H9 (cell line): ENCODE measurements at regions not wholly inside any gene's neighbourhood (a gene's known extent, or its start where the extent isn't known, plus 50 kb on each side); places are given as distances from the start of the nearest gene placed in this dataset.
A peak's percentile ranks its signal among the peaks of the same experiment; 100 is the strongest.

Source experiments
- DNase-seq: peaks from one replicate; pipeline ENCODE4 v3.0.0-alpha.2; 2017
- H2AFZ ChIP-seq: one replicate; pipeline ENCODE4 v1.6.1; 2013; ENCODE audit warnings: mild to moderate bottlenecking, low read length, control low read depth, moderate library complexity
- H2AK5ac ChIP-seq: 2 replicates; pipeline ENCODE4 v1.6.1; 2013; ENCODE audit warnings: low read length, control low read depth, mixed read lengths; ENCODE audit not compliant: insufficient read length
- H2BK120ac ChIP-seq: one replicate; pipeline ENCODE4 v1.6.1; 2013; ENCODE audit warnings: low read depth, mild to moderate bottlenecking, low read length, control low read depth, inconsistent platforms; ENCODE audit not compliant: poor library complexity, severe bottlenecking
- H2BK12ac ChIP-seq: 2 replicates; pipeline ENCODE4 v1.6.1; 2013; ENCODE audit warnings: low read length, control low read depth, mixed read lengths, low read depth; ENCODE audit not compliant: insufficient read length
- H2BK15ac ChIP-seq: 2 replicates; pipeline ENCODE4 v1.6.1; 2013; ENCODE audit warnings: low read depth, low read length, control low read depth
- H2BK20ac ChIP-seq: one replicate; pipeline ENCODE4 v1.6.1; 2013; ENCODE audit warnings: low read depth, mild to moderate bottlenecking, low read length, control low read depth, inconsistent platforms; ENCODE audit not compliant: poor library complexity, severe bottlenecking
- H2BK5ac ChIP-seq: 2 replicates; pipeline ENCODE4 v1.6.1; 2013; ENCODE audit warnings: low read length, control low read depth, mixed read lengths; ENCODE audit not compliant: insufficient read length
- H3K14ac ChIP-seq: 2 replicates; pipeline ENCODE4 v1.6.1; 2013; ENCODE audit warnings: low read length, control low read depth; ENCODE audit not compliant: insufficient read depth
- H3K18ac ChIP-seq: 2 replicates; pipeline ENCODE4 v1.6.1; 2013; ENCODE audit warnings: low read depth, mild to moderate bottlenecking, mixed read lengths, low read length, control low read depth; ENCODE audit not compliant: insufficient read length
- H3K23ac ChIP-seq: 2 replicates; pipeline ENCODE4 v1.6.1; 2013; ENCODE audit warnings: low read length, control low read depth, mixed read lengths, low read depth; ENCODE audit not compliant: insufficient read length
- H3K23me2 ChIP-seq: 2 replicates; pipeline ENCODE4 v1.6.1; 2013; ENCODE audit warnings: low read depth, mild to moderate bottlenecking, mixed read lengths, low read length, control low read depth; ENCODE audit not compliant: insufficient read length, poor library complexity, severe bottlenecking
- H3K27ac ChIP-seq: 2 replicates; pipeline ENCODE4 v1.5.1; 2013; ENCODE audit warnings: low read length, control low read depth, mixed read lengths, low read depth; ENCODE audit not compliant: insufficient read length
- H3K27me3 ChIP-seq: 2 replicates; pipeline ENCODE4 v1.6.1; 2013; ENCODE audit warnings: low read length, control low read depth, inconsistent platforms; ENCODE audit not compliant: insufficient read depth
- H3K4ac ChIP-seq: 2 replicates; pipeline ENCODE4 v1.6.1; 2013; ENCODE audit warnings: low read depth, mild to moderate bottlenecking, control low read depth, inconsistent platforms, low read length, moderate library complexity
- H3K4me1 ChIP-seq: 2 replicates; pipeline ENCODE4 v1.6.1; 2013; ENCODE audit warnings: low read length, control low read depth, inconsistent platforms; ENCODE audit not compliant: insufficient read depth
- H3K4me2 ChIP-seq: 2 replicates; pipeline ENCODE4 v1.6.1; 2013; ENCODE audit warnings: low read length, control low read depth, mixed read lengths; ENCODE audit not compliant: insufficient read length, insufficient read depth
- H3K56ac ChIP-seq: 2 replicates; pipeline ENCODE4 v1.6.1; 2013; ENCODE audit warnings: low read depth, mild to moderate bottlenecking, mixed read lengths, low read length, control low read depth; ENCODE audit not compliant: insufficient read length
- H3K79me1 ChIP-seq: 2 replicates; pipeline ENCODE4 v1.6.1; 2013; ENCODE audit warnings: low read depth, mild to moderate bottlenecking, moderate library complexity, low read length, control low read depth, inconsistent platforms; ENCODE audit not compliant: insufficient read depth, poor library complexity, severe bottlenecking
- H3K79me2 ChIP-seq: 2 replicates; pipeline ENCODE4 v1.6.1; 2013; ENCODE audit warnings: low read length, control low read depth, inconsistent platforms; ENCODE audit not compliant: insufficient read depth
- H3K9ac ChIP-seq: 2 replicates; pipeline ENCODE4 v1.6.1; 2013; ENCODE audit warnings: low read length, control low read depth, mixed read lengths; ENCODE audit not compliant: insufficient read length; ENCODE audit errors: extremely low read depth
- H3K9me3 ChIP-seq: one replicate; pipeline ENCODE4 v1.6.1; 2013; ENCODE audit warnings: low read depth, low read length, inconsistent platforms; ENCODE audit not compliant: control insufficient read depth
- H3T11ph ChIP-seq: one replicate; pipeline ENCODE4 v1.6.1; 2013; ENCODE audit warnings: mild to moderate bottlenecking, low read length, control low read depth, inconsistent platforms
- H4K20me1 ChIP-seq: one replicate; pipeline ENCODE4 v1.6.1; 2013; ENCODE audit not compliant: control insufficient read depth, insufficient read length, insufficient read depth
- H4K5ac ChIP-seq: 2 replicates; pipeline ENCODE4 v1.6.1; 2013; ENCODE audit warnings: low read depth, mild to moderate bottlenecking, mixed read lengths, low read length, control low read depth; ENCODE audit not compliant: insufficient read length
- H4K8ac ChIP-seq: replicated peaks from 2 replicates; pipeline ENCODE4 v1.6.1; 2013; ENCODE audit warnings: low read length, control low read depth, mixed read lengths, low read depth; ENCODE audit not compliant: insufficient read length
- H4K91ac ChIP-seq: 2 replicates; pipeline ENCODE4 v1.6.1; 2013; ENCODE audit warnings: low read depth, mild to moderate bottlenecking, moderate library complexity, mixed read lengths, low read length, control low read depth; ENCODE audit not compliant: insufficient read length
- H3K27ac Mint-ChIP-seq, 3 experiments: 2 replicates in 2 of 3; 3 replicates in 1 of 3; pipeline ENCODE4 v1.8.0; 2020 to 2021; ENCODE audit warnings: mixed read lengths in 3 of 3, mild to moderate bottlenecking in 1 of 3, moderate library complexity in 1 of 3
- H3K27me3 Mint-ChIP-seq: 2 replicates; pipeline ENCODE4 v1.8.0; 2021; ENCODE audit warnings: low read depth, mild to moderate bottlenecking, moderate library complexity, mixed read lengths
- H3K36me3 Mint-ChIP-seq, 3 experiments: 2 replicates in 2 of 3; 3 replicates in 1 of 3; pipeline ENCODE4 v1.8.0; 2020 to 2021; ENCODE audit warnings: low read depth in 3 of 3, mixed read lengths in 3 of 3; ENCODE audit not compliant: insufficient read depth in 1 of 3
- H3K4me1 Mint-ChIP-seq, 2 experiments: 2 replicates each; pipeline ENCODE4 v1.8.0; 2020; ENCODE audit warnings: mixed read lengths in 2 of 2
- H3K4me3 Mint-ChIP-seq, 2 experiments: 2 replicates in 1 of 2; 3 replicates in 1 of 2; pipeline ENCODE4 v1.8.0; 2020 to 2021; ENCODE audit warnings: mild to moderate bottlenecking in 2 of 2, mixed read lengths in 2 of 2, moderate library complexity in 1 of 2
- H3K9me3 Mint-ChIP-seq, 2 experiments: 2 replicates in 1 of 2; 3 replicates in 1 of 2; pipeline ENCODE4 v1.8.0; 2020; ENCODE audit warnings: mild to moderate bottlenecking in 2 of 2, mixed read lengths in 2 of 2, moderate library complexity in 1 of 2
- WGBS: extraction: QIAGEN DNeasy Blood & Tissue Kit; methylation state at CpG from one replicate; pipeline ENCODE4 v1.1.7; 2013; ENCODE audit warnings: missing lambda C conversion rate, low lambda C conversion rate, mixed read lengths; ENCODE audit not compliant: insufficient read length; ENCODE audit errors: extremely low coverage; 5-methylcytosine and 5-hydroxymethylcytosine counted together
- TF ChIP-seq, protein P1 (sequence below): fragments of 200-600 bp; sonication (generic); conservative IDR thresholded peaks from 3 replicates; pipeline ENCODE4 v1.8.0; 2021; ENCODE audit warnings: antibody characterized with exemption, mild to moderate bottlenecking

DNA sequence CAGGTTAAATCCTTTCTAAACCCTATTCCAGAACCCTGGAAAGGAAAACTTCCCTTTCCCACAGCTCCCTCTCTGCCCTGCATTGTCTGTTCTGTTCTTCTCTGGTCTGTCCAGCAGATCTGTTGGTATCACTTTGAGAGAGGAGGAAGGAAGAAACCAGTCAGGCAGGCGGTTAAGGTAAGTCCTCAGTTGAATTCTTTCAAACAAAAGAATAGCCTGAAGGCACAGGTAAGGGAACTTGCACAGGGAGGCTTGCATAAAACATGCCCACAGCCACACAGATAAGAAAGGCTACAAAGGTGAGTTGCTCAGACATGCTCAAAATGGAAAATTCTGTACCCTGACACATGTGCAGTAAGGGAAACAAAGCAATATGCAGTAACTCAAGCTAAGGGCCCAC, 595.7 kb upstream of the CDH5 start:
- peaks cover 47 to 48% of the 10 kb centered on the region in 2 experiments for H3K4me1 Mint-ChIP-seq
- Histone ChIP-seq H3T11ph (no peak overlapping the region), H3K79me1 (no peaks in the 10 kb centered on the region), H3K4me2 (no peak overlapping the region), H4K8ac (no peak overlapping the region), H2AFZ (no peak overlapping the region), H3K27ac (no peak overlapping the region), H2BK20ac (peak overlapping the region; percentile 50), H2BK15ac (no peak overlapping the region), H3K23me2 (no peaks in the 10 kb centered on the region), H3K4me1 (peaks cover 14% of the 10 kb centered on the region; the same call in 1 of the 2 replicates), H4K5ac (no peak overlapping the region), H3K56ac (no peak overlapping the region), H2BK12ac (no peak overlapping the region), H2BK5ac (no peak overlapping the region), H3K4ac (no peak overlapping the region), H4K91ac (no peak overlapping the region), H4K20me1 (no peaks in the 10 kb centered on the region), H3K9ac (no peak overlapping the region), H3K79me2 (no peaks in the 10 kb centered on the region), H3K27me3 (no peaks in the 10 kb centered on the region), H3K18ac (no peak overlapping the region), H2AK5ac (no peak overlapping the region), H3K9me3 (peaks cover 27% of the 10 kb centered on the region), H2BK120ac (no peak overlapping the region), H3K23ac (no peak overlapping the region), H3K14ac (no peak overlapping the region)
- DNase-seq: no peak
- H3K36me3 Mint-ChIP-seq: peaks cover 28 to 37% (median 30%) of the 10 kb centered on the region in 3 experiments
- no CpG with 5 or more reads among the region's 1 CpG for WGBS
- peaks cover 26 to 40% of the 10 kb centered on the region in 2 experiments for H3K9me3 Mint-ChIP-seq
- H3K4me3 Mint-ChIP-seq: no peak overlapping the region
- H3K27me3 Mint-ChIP-seq: no peaks in the 10 kb centered on the region
- TF ChIP-seq, protein P1, sequence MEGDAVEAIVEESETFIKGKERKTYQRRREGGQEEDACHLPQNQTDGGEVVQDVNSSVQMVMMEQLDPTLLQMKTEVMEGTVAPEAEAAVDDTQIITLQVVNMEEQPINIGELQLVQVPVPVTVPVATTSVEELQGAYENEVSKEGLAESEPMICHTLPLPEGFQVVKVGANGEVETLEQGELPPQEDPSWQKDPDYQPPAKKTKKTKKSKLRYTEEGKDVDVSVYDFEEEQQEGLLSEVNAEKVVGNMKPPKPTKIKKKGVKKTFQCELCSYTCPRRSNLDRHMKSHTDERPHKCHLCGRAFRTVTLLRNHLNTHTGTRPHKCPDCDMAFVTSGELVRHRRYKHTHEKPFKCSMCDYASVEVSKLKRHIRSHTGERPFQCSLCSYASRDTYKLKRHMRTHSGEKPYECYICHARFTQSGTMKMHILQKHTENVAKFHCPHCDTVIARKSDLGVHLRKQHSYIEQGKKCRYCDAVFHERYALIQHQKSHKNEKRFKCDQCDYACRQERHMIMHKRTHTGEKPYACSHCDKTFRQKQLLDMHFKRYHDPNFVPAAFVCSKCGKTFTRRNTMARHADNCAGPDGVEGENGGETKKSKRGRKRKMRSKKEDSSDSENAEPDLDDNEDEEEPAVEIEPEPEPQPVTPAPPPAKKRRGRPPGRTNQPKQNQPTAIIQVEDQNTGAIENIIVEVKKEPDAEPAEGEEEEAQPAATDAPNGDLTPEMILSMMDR: no peak
- H3K27ac Mint-ChIP-seq: no peak overlapping the region
